Sciatic nerve (tissue), 2 donors: ENCODE measurements at regions not wholly inside any gene's neighbourhood (a gene's known extent, or its start where the extent isn't known, plus 50 kb on each side); places are given as distances from the start of the nearest gene placed in this dataset.

ENCODE experiments used
- ATAC-seq: fragments of 200-7000 bp; cut with Tn5 transposase; one replicate; pipeline ENCODE4 v1.9.1; 2020; ENCODE audit warnings: mild to moderate bottlenecking, moderate library complexity
- DNase-seq: peaks from one replicate; pipeline ENCODE4 v3.0.0-alpha.2; 2020; ENCODE audit warnings: low spot score
- intact Hi-C: fragments of 100-400 bp; cut with DNase I; formaldehyde crosslinking; loops from one replicate; pipeline ENCODE4 v1.14.2; 2022
- donor health status: DM: no; HTN: no; CAD: no.
- donor health status: DM: no; HTN: no; CAD: no.

- intact Hi-C loops, result no loop called here
- DNase-seq (no peak), ATAC-seq (no peak)
Measured at GRCh38 chr6:79431537-79431933, 105.7 kb downstream of the LCA5 start.

- DNase-seq, result no peak
- no peak for ATAC-seq
- intact Hi-C loops, result no loop called here
Measured at GRCh38 chr6:79430913-79431536, 106.2 kb downstream of the LCA5 start.

GRCh38 chr6:79427721-79428120, 109.5 kb downstream of the LCA5 start:
- DNase-seq, result no peak
- intact Hi-C loops, result no loop called here
- no peak for ATAC-seq

GRCh38 chr6:79426625-79427278, 110.5 kb downstream of the LCA5 start:
- DNase-seq (no peak), ATAC-seq (no peak)
- intact Hi-C loops, result no loop called here

GRCh38 chr6:79425589-79426311, 111.5 kb downstream of the LCA5 start:
- DNase-seq, result no peak
- intact Hi-C loops, result no loop called here
- ATAC-seq, result no peak

GRCh38 chr6:79423216-79423615, 114.0 kb downstream of the LCA5 start:
- ATAC-seq (no peak), DNase-seq (no peak)
- intact Hi-C loops, result no loop called here

GRCh38 chr6:79422666-79423065, 114.6 kb downstream of the LCA5 start:
- intact Hi-C loops, result no loop called here
- no peak for ATAC-seq
- no peak for DNase-seq

- DNase-seq (no peak), ATAC-seq (no peak)
- intact Hi-C loops, result no loop called here
Measured at GRCh38 chr6:79421707-79422484, 115.3 kb downstream of the LCA5 start.

- ATAC-seq (no peak), DNase-seq (no peak)
- intact Hi-C loops, result no loop called here
Measured at GRCh38 chr6:79421001-79421411, 116.2 kb downstream of the LCA5 start.

GRCh38 chr6:79420054-79420453, 117.2 kb downstream of the LCA5 start:
- intact Hi-C loops, result no loop called here
- ATAC-seq, result no peak
- no peak for DNase-seq

GRCh38 chr6:79416931-79417330, 120.3 kb downstream of the LCA5 start:
- no peak for DNase-seq
- intact Hi-C loops, result no loop called here
- no peak for ATAC-seq

GRCh38 chr6:79413562-79414002, 123.6 kb downstream of the LCA5 start:
- no peak for DNase-seq
- ATAC-seq, result peak; percentile 67
- intact Hi-C loops, result no loop called here

- ATAC-seq, result peak; percentile 69
- intact Hi-C loops, result no loop called here
- DNase-seq, result no peak
Measured at GRCh38 chr6:79410806-79411205, 126.4 kb downstream of the LCA5 start.

- intact Hi-C loops, result no loop called here
- ATAC-seq, result no peak
- no peak for DNase-seq
Measured at GRCh38 chr6:79408256-79408974, 128.8 kb downstream of the LCA5 start.

GRCh38 chr6:79404677-79405076, 132.6 kb downstream of the LCA5 start:
- intact Hi-C loops, result no loop called here
- ATAC-seq, result no peak

GRCh38 chr6:79404261-79404660, 133.0 kb downstream of the LCA5 start:
- ATAC-seq, result no peak
- intact Hi-C loops, result no loop called here
- no peak for DNase-seq

More at GRCh38 chr6:79404677-79405076, 132.6 kb downstream of the LCA5 start:
- no peak for DNase-seq

- ATAC-seq, result no peak
- intact Hi-C loops, result no loop called here
Measured at GRCh38 chr6:79403563-79403962, 133.7 kb downstream of the LCA5 start.

GRCh38 chr6:79403086-79403485, 134.1 kb downstream of the LCA5 start:
- no peak for DNase-seq
- no peak for ATAC-seq
- intact Hi-C loops, result no loop called here

More at GRCh38 chr6:79403563-79403962, 133.7 kb downstream of the LCA5 start:
- DNase-seq, result no peak

GRCh38 chr6:79399499-79399898, 137.7 kb downstream of the LCA5 start:
- DNase-seq (no peak), ATAC-seq (no peak)
- intact Hi-C loops, result no loop called here
